Pancreas (tissue), 10 donors: ENCODE measurements at regions not wholly inside any gene's neighbourhood (a gene's known extent, or its start where the extent isn't known, plus 50 kb on each side); places are given as distances from the start of the nearest gene placed in this dataset.

ENCODE experiments used
- ATAC-seq, 4 donors: fragments of 200-7000 bp; cut with Tn5 transposase; one replicate each; pipeline versions ENCODE4 v1.8.0 to v1.9.1; 2020; ENCODE audit warnings: mild to moderate bottlenecking in 4 of 4, moderate library complexity in 4 of 4
- DNase-seq, 6 donors: peaks; one replicate each; pipeline ENCODE4 v3.0.0-alpha.2; 2020
- FAIRE-seq: peaks from 2 replicates; lab custom pipeline; 2012; peaks lifted over from hg19 to GRCh38; lab: Jason Lieb, UNC
- H3K27ac ChIP-seq, 4 donors: fragments of 200-600 bp; sonication (generic); 1 replicate in 3 of 4; 2 replicates in 1 of 4; pipeline versions ENCODE4 v1.5.0 to v1.8.0; 2020
- H3K27me3 ChIP-seq, 4 donors: fragments of 200-600 bp; one replicate each; pipeline ENCODE4 v1.8.0; 2021
- H3K36me3 ChIP-seq, 3 donors: fragments of 200-600 bp; sonication (generic) in 1 of 3; one replicate each; pipeline versions ENCODE4 v1.5.0 to v1.8.0; 2020 to 2021
- H3K4me1 ChIP-seq, 3 donors: fragments of 200-600 bp; one replicate each; pipeline ENCODE4 v1.8.0; 2021
- H3K4me3 ChIP-seq, 4 donors: fragments of 200-600 bp; sonication (generic) in 2 of 4; one replicate each; pipeline versions ENCODE4 v1.5.0 to v1.8.0; 2020 to 2021
- H3K9me3 ChIP-seq, 4 donors: fragments of 200-600 bp; one replicate each; pipeline ENCODE4 v1.8.0; 2021
- whole genome bisulfite sequencing, 2 donors: extraction: QIAGEN DNeasy Blood & Tissue Kit; methylation state at CpG; one replicate each; pipeline ENCODE4 v1.1.7; 2013; 5-methylcytosine and 5-hydroxymethylcytosine counted together
- intact Hi-C, 3 donors: fragments of 100-400 bp; cut with DNase I; formaldehyde crosslinking; loops; one replicate each; pipeline versions ENCODE4 v1.11.1 to v1.14.2; 2022
- TF ChIP-seq, protein P1 (sequence below), 4 donors: fragments of 200-600 bp; sonication (generic) in 3 of 4; IDR thresholded peaks; one replicate each; pipeline versions ENCODE4 v1.5.0 to v1.8.0; 2021; ENCODE audit warnings: antibody characterized with exemption in 4 of 4
- donor health status: healthy with polysubstance abuse.
- donor health status: DM: no; HTN: no; CAD: no; lungs with moderate emphysema.
- donor health status: DM: no; HTN: no; CAD: no.
- donor health status: control.
- donor health status: control.
- donor health status: Bipolar disorder and iron deficiency.
- donor health status: DM: yes; HTN: yes; CAD: no.
- donor health status: DM: no; HTN: no; CAD: no.
- donor health status: DM: no; HTN: no; CAD: no.
- donor health status: DM: yes; HTN: yes; CAD: no.

DNA sequence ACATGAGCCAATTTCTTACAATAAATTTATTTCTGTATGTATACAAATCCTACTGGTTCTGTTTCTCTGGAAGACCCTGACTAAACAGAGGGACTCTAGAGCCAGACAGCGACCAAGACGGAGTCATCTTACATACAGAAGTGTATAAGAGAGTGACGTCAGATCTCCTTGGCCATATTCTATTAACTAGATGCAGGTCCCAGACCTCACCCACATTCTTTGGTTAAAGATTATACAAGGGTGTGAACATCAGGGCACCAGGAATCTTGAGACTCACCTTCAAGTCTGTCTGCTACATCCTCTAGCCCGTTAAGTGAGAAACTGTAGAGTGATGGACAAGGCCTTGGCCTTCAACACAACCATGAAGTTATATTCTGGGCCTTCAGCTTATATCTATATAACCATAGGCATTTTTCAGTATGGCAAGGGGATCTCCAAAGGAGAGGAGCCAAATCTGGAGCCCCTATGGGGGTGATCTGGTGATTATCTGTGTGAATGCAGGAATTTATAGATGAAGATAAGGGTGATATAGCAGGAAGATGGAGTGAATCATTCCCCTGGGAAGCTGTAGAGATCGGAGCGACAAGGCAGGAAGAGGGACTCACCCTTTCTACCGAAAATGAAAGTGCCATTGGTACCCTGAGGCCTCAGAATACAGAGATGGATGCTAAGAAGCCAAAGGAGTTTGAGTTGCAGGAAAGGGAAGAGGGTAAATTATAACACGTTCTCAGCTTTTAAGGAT is 83.9 kb downstream of the ADAMTS1 start:
- TF ChIP-seq, protein P1, sequence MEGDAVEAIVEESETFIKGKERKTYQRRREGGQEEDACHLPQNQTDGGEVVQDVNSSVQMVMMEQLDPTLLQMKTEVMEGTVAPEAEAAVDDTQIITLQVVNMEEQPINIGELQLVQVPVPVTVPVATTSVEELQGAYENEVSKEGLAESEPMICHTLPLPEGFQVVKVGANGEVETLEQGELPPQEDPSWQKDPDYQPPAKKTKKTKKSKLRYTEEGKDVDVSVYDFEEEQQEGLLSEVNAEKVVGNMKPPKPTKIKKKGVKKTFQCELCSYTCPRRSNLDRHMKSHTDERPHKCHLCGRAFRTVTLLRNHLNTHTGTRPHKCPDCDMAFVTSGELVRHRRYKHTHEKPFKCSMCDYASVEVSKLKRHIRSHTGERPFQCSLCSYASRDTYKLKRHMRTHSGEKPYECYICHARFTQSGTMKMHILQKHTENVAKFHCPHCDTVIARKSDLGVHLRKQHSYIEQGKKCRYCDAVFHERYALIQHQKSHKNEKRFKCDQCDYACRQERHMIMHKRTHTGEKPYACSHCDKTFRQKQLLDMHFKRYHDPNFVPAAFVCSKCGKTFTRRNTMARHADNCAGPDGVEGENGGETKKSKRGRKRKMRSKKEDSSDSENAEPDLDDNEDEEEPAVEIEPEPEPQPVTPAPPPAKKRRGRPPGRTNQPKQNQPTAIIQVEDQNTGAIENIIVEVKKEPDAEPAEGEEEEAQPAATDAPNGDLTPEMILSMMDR (IDR thresholded peaks at IDR 0.05) = no peak
- WGBS, 2 donors = 84 to 89% methylated on average over 8 of the region's 8 CpGs
- H3K9me3 ChIP-seq = no peaks in the 10 kb centered on the region
- no peak for ATAC-seq
- no peak overlapping the region for H3K27ac ChIP-seq
- DNase-seq = no peak
- no peak overlapping the region for H3K4me3 ChIP-seq
- no peaks in the 10 kb centered on the region for H3K4me1 ChIP-seq
- no peaks in the 10 kb centered on the region for H3K27me3 ChIP-seq
- intact Hi-C loops = no loop called here
- H3K36me3 ChIP-seq = no peaks in the 10 kb centered on the region
- FAIRE-seq = no peak

DNA sequence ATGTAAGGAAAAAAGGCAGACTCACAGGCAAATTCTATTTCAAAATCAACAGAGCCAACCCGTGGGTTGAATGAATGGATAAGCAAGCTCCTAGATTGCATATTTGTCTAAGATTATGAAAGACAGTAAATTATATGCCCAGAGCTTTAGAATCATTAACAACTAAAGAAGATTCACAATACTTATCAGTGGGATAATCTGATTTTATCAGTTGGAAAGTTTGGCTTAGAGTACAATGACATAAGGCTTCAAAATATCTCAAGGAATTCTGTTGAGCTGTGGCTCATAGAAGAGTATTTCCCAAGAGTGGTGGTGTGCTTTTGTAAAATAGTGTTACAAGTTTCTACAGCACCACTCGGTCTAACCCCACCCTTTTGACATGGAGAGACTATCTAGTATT is 85.5 kb downstream of the ADAMTS1 start:
- ATAC-seq (no peak), DNase-seq (no peak), FAIRE-seq (no peak)
- TF ChIP-seq, protein P1 (IDR thresholded peaks at IDR 0.05) = no peak
- no peaks in the 10 kb centered on the region for H3K27me3 ChIP-seq
- no peak overlapping the region for H3K4me3 ChIP-seq
- no peaks in the 10 kb centered on the region for H3K36me3 ChIP-seq
- 42 to 48% methylated on average over 2 of the region's 2 CpGs for WGBS, 2 donors
- H3K4me1 ChIP-seq = no peaks in the 10 kb centered on the region
- intact Hi-C loops = no loop called here
- no peak overlapping the region for H3K27ac ChIP-seq
- H3K9me3 ChIP-seq = no peaks in the 10 kb centered on the region

DNA sequence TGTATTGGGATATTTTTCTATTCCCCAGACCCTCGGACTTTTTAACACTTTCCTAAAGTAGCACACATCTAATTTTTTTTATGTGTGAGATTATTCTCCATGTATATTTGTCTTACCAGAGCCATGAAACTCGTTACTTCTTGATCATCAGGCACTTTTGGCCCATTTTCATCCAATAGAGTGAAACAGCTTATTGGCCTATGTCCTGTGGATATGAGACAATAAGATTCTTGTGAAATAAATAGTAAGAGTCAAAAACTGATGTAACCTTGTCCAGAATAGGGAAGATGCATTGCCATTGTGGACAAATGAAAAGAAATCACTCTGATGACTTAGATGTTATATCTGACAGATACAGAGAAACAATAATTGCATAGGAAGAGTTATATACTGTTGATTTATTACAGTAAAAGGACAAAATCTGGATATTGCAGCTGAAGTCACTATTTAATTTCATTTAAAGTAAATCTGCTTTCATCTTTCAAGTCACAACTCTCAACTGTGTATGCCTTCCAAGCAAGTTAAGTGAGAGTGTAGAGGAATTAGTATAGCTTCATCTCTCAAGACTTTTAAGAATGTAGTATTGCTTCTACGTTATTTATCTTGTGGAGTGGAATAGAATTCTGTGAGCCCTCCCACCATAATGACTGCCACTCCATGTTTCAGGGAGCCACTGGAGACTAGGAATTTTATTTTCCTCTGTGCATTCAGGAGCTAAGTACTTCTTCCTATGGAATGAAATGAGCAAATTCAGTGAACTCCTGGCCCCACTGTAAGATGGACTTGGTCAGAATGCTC is 86.9 kb downstream of the ADAMTS1 start:
- WGBS, 2 donors = 62 to 71% methylated on average over 3 of the region's 3 CpGs
- no peak for DNase-seq
- Histone ChIP-seq H3K27me3 (no peaks in the 10 kb centered on the region), H3K4me3 (no peak overlapping the region), H3K9me3 (no peaks in the 10 kb centered on the region), H3K36me3 (no peaks in the 10 kb centered on the region), H3K4me1 (no peaks in the 10 kb centered on the region), H3K27ac (no peak overlapping the region)
- no peak for FAIRE-seq
- TF ChIP-seq, protein P1 (IDR thresholded peaks at IDR 0.05) = no peak
- ATAC-seq = no peak
- intact Hi-C loops = no loop called here

DNA sequence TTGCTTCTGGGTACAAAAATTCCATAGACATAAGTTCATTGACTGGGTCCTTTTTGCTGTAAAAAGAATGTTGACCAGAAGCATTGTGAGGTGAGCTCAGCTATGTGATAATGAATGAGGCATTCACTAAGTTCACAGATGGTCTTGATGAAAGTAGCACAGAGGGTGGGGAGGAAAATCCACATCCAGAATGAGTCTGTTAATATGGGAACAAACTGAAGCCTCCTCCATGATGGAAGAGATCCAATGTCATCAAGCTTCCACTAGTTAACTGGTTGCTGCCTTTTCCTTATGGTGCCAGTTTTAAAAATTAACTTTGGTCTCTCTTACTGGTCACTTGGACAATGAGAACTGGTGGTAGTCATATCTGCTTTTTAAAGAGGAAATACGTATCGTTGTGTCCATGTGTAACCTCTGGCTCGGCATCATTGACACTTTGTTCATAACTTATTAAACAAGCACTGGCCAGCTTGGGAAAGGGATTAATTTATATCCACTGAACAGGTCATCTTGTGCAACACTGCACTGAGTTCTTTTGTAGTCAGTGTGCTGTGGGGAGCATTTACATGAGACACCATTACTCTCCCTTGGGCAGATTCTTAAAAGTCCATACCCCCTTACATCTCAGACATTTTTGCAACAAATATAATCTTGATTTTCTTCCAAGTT is 88.6 kb downstream of the ADAMTS1 start:
- Histone ChIP-seq H3K4me1 (no peaks in the 10 kb centered on the region), H3K4me3 (no peak overlapping the region), H3K9me3 (no peaks in the 10 kb centered on the region), H3K27ac (no peak overlapping the region), H3K27me3 (no peaks in the 10 kb centered on the region), H3K36me3 (no peaks in the 10 kb centered on the region)
- FAIRE-seq (no peak), DNase-seq (no peak), ATAC-seq (peak in 3 of 4 donors; percentile 30 to 66 (median 56))
- WGBS, 2 donors = 42 to 54% methylated on average over 3 of the region's 3 CpGs
- intact Hi-C loops = no loop called here
- TF ChIP-seq, protein P1 (IDR thresholded peaks at IDR 0.05) = no peak
